ENCODE measurements at regions not wholly inside any gene's neighbourhood (a gene's known extent, or its start where the extent isn't known, plus 50 kb on each side); places are given as distances from the start of the nearest gene placed in this dataset.

- TF ChIP-seq CTCF (IDR thresholded peaks at IDR 0.05) (no peak), ZFX (IDR thresholded peaks at IDR 0.05; ENCODE audit: borderline replicate concordance) (no peak)
These were observed 58.3 kb upstream of the SMIM31 start for GRCh38 chr4:164695650-164696049.

Data from 22Rv1 (cell line).